T47D (cell line): ENCODE measurements at regions not wholly inside any gene's neighbourhood (a gene's known extent, or its start where the extent isn't known, plus 50 kb on each side); places are given as distances from the start of the nearest gene placed in this dataset.

Experiments
- DNase-seq, 2 experiments: peaks; one replicate each; pipeline versions ENCODE4 v3.0.0 to v3.0.0-alpha.2; 2011 to 2012; ENCODE audit warnings: low read depth in 1 of 2, low spot score in 1 of 2
- JUND ChIP-seq: IDR thresholded peaks from 2 replicates; pipeline ENCODE4 v1.6.1; 2012; ENCODE audit warnings: low read depth
- in situ Hi-C: cut with HindIII; loops from 2 replicates; pipeline ENCODE4 v1.10.0; 2016; ENCODE audit warnings: low sequenced_read_pairs, low pct_unique_long_range_greater_than_20kb

DNA sequence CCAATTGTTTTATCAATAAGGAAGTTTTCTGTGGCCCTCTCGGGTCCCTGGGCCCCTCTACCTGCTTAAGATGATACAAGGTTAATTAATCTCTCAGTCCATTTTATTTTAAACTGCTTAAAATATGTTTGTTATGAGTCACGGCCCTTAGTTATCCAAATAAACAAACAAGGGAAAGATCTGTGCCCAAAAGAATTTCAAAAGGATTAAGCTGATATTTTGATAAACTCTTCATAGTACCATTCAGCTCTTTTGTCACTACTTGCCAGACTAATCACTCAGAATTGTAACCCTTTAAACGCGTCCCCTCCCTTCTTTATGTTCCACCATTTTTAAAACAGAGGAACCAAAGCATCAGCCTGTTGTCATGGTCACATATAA lies 144.7 kb upstream of the STK17B start:
- DNase-seq = no peak
- TF ChIP-seq JUND = no peak
- in situ Hi-C loops = no loop called here

DNA sequence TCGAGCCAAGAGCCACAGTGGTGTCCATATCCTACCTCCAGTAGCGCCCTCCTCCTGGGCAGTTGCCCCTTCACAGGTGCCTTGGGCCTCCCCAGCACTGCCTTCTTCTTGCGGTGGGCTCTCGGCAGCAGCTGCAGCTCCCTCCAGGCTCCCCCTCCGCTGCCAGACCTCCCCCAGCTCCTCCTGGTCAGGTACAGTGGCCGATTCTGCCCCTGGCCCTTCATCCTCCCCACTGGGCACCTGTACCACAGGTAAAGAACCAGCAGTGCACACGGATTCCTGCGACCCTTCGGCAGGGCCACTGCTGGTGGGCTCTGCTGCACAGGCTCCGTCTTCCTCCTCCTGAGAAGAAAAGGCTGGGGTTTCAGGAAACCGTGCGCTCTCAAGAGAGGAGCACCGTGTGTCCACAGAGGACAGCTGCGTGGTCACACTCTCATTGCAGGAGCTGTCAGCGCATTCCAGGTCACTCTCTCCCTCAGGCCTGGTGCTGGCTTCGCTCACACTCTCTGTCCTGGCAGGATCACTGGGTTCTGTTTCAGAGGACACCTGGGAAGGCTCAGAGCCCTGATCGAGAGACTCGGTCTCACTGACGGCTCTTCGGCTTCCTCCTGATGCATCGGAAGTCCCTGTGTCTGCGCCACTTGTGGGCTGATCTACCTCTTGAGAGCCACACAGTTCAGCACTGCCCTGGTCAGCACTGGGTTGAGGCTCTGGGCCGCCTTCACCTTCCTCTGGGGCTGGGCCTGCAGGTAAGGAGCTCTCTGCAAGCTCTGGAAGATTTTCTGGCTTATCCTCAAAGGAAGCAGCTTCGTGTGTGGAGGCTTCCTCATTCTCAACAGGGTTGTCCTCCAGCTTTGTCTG lies 147.4 kb upstream of the STK17B start:
- in situ Hi-C loops = no loop called here
- TF ChIP-seq JUND = no peak

DNA sequence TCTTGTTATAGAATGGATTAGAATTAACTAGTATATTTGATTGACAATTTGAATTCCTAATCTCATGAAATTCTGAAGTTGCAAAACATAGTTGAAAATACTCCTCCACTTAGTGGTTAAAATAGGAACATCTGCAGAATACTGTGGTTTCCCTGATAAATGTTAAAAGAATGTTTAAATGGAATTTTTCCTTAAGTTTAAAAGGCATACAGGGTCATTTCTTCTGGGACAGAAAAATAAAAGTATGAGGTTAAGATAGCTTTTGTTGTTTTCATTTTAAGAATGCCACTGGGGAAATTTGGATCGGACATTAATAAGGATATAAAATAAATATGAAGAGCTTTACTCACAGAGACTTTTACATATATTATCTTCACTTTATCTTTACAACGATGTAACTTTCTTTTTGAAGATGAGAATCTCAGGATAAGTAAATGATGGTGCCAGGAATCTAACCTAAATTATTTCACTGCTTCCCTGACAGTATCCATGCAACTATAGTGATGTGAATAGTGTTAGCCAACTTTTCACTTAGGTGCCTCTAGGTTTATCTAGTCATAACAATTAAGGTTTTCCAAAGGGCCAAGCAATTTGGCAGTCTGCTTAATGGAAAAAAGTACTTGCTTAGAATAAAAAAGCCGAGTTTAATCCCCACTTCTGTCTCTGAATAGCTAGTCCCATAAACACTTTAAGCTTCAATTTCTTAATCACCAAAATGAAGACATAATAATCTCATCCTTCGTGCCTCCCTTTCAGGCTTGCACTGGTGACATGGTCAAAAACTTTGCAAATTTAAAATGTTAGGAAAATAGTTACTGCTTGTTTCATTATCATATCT lies 151.8 kb upstream of the STK17B start:
- in situ Hi-C loops = no loop called here
- no peak for TF ChIP-seq JUND
- no peak for DNase-seq

More for the DNA sequence above, 147.4 kb upstream of the STK17B start:
- no peak for DNase-seq

DNA sequence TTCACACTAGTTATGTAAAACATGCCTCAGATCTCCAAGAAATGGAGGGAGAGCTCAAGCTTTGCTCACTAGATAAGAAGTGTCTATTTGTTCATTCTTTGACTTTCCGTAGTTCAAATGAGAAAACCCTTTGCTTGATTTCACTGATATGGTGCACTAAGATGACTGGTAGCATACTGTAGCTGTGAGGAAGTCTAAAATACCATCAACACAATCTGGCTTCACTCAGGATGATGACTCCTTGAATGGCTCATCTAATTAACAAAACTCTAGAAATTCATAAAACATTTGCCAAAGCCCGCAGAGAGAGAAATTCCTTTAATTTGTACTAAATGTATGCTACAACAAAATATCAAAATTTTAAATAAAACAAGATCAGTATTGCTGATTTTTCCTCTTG lies 152.8 kb upstream of the STK17B start:
- in situ Hi-C loops = no loop called here
- no peak for TF ChIP-seq JUND
- no peak for DNase-seq

DNA sequence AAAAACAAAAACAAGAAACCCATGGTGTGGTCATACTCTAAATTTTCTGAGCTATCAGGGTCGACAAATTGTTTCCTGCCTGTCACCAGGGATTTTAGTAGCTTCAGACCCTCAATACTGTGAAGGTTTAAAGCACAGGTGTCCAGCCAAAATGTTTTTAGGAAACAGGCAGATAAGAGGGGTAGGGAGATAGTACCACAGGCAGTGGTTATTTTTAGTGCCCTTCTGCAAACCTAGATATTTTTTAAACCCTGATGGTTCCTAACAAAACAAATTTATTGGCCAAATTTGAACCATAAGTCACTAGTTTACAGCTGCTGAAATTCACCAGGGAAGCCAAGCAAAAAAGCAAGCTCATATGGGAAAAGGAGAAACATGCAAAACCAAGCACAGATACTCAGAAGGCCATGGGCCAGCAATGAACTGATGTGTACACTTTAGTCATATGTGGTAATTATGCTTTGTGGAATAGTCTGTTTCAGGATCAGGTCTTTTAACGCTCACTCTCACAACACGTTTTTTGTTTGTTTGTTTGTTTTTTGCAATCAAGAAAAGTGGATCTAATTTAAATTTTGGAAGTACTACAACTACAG lies 156.8 kb upstream of the STK17B start:
- in situ Hi-C loops = no loop called here
- no peak for TF ChIP-seq JUND
- no peak for DNase-seq

DNA sequence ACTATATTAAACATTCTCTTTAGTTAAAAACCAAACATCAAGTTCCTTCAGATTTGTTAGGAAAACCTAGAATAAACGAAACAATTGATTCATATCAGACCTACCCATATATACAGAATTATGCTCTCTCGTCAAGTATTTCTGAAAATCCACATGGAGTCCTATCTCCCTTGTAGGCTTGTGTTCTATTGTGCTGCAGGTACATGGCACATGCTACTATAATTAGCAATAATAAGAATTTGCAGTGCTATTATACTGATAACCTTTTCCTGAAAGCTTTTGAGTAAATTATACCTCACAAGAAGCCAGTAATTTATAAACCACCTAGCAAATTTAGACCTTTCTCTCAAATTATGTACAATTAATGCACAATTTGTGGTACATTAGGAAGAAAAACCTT lies 158.6 kb upstream of the STK17B start:
- no peak for DNase-seq
- in situ Hi-C loops = no loop called here
- TF ChIP-seq JUND = no peak

DNA sequence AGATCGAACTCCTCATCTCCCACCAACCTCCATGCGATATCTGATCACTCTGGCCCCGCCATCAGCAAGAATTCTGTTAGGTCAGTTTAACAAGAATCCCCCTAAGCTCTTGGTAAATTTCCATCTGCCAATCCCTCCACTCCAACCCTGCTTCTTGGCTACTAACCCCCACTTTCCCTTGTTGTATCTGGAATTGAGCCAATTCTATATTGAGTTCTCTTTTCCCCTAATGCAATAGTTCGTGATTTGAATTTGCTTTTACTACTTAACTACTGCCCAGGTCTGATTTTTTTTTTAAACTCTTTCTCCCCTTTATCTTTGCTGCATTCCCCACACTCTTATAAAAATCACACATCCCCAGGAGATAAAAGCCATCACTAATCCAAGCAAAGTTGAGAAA lies 159.3 kb upstream of the STK17B start:
- in situ Hi-C loops = no loop called here
- no peak for TF ChIP-seq JUND

DNA sequence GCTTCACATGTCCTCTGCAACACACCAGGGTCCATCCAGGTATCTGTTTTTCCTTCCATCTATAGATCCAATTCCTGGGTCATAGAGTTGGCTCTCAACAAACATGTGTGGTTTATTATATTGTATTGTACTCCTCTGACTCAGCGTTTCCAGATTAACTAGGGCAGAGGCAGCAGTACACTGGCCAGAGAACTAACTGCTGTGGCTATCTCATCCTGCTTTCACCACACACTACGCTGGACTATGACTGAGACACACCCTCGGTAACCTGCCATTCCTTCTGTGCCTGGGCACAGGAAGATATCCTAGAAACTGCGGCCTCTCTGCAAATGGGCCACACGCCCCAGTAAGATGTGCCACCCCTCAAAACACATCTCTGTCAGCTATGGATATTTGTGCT lies 159.8 kb upstream of the STK17B start:
- in situ Hi-C loops = no loop called here
- DNase-seq = no peak
- TF ChIP-seq JUND = no peak

More for the DNA sequence above, 159.3 kb upstream of the STK17B start:
- DNase-seq = no peak

DNA sequence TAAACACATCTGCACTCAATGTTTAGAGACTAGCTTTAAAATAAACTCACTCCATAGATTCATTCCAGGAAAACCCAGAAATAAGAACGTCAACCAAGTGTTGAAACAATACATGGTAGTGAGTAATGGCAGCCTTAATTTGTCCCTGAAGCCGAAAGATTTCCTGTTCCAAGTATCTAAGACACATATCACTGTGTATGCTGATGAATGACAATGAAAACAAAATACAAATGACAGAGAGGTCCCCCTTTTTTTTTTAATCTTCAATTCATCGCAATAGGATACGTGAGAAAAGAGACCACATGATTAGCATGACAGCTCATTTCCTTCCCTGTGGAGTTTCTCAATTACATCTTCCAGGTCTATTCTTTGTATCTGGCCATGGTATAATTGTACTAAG lies 160.5 kb upstream of the STK17B start:
- in situ Hi-C loops = no loop called here
- TF ChIP-seq JUND = no peak
- no peak for DNase-seq

DNA sequence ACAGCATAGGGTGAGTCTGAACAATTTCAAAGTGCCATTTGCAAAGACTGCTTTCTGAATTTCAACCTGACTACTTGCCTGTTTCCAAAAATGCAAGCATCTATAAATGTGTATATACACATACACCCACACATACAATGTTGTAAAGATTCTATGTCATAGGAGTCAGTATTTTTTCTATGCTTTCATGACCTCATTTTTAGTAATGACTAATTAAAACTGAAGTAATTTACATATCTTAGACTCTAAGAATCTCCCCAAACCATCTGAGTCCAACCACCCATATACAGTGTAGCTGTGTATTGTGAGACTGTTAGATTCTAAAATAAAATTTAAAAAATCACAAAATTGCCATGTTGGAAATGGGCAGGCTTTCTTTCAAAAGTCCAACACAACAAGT lies 162.0 kb upstream of the STK17B start:
- no peak for DNase-seq
- TF ChIP-seq JUND = no peak
- in situ Hi-C loops = no loop called here

DNA sequence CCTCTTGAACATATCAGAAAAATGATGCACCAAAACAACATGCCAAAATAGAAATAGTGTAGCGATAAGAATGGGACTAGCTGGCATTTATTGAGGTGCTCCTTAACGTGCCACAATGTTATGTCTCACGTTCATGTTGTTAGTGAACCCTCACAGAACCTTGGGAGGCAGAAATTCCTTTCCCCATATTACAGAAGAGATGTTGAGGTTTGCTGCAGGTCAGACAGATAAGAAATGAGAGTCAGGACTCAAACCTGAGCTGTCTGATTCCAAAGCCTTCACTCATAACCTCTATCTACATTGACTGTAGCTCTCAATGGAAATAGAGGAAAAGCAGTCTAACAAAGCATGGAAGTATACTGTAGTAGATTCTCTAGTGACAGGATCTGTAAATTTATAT lies 163.3 kb upstream of the STK17B start:
- DNase-seq = no peak
- in situ Hi-C loops = no loop called here
- no peak for TF ChIP-seq JUND

DNA sequence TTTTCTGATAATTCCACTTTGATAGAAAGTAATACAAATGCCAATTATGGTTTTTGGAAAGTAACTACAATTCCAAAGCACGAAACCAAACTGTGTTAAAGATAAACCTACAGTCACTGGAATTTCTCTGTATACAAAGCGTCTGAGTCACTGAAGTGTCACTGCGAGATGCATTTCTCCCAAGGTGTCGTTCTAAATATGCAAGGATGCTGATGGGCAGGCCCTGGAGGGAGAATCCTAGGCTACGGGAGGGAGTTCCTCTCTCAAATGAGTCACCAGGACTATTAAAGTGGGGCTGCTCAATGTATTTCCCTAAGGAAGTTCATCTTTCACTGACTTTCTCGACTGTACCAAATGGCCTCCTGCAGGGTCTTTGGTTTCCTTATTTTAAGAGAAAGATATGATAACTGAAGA lies 163.8 kb upstream of the STK17B start:
- in situ Hi-C loops = no loop called here
- no peak for TF ChIP-seq JUND
- DNase-seq = no peak

DNA sequence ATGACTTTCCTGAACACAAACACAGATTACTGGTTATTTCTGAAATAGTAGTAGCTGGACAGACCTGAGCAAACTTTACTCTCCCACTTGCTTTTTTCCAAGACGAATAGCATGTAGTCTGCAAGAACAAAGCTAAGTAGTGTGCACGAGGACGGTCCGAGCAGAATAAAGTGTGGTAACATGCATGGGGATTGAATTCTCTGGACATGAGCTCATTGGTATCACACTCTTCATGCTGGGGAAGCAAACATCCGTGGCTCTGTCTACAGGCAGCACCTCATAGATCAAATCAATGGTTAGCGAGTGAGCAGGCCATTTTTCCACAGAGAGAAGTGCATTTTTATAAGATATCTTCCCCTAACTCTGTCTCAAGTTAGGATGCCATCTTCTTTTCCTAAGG lies 164.8 kb upstream of the STK17B start:
- TF ChIP-seq JUND = no peak
- in situ Hi-C loops = no loop called here
- no peak for DNase-seq
